Transverse colon (tissue), 3 donors: ENCODE measurements at regions not wholly inside any gene's neighbourhood (a gene's known extent, or its start where the extent isn't known, plus 50 kb on each side); places are given as distances from the start of the nearest gene placed in this dataset.

Experiments
- EP300 ChIP-seq: sonication (generic); formaldehyde crosslinking; IDR thresholded peaks from one replicate; pipeline ENCODE4 v1.6.1; 2017; ENCODE audit warnings: antibody characterized with exemption, low read depth
- POLR2A ChIP-seq: fragments of 450-650 bp; IDR thresholded peaks from one replicate; pipeline ENCODE4 v1.6.1; 2016; ENCODE audit warnings: antibody characterized with exemption, mild to moderate bottlenecking, moderate library complexity
- TF ChIP-seq, protein P1 (sequence below), 5 experiments: fragments of 200-600 bp in 3 of 5; fragments of 450-650 bp in 2 of 5; sonication (generic) in 3 of 5; IDR thresholded peaks; 1 replicate in 2 of 5; 2 replicates in 3 of 5; pipeline ENCODE4 v1.5.1; 2016 to 2017; ENCODE audit warnings: antibody characterized with exemption in 5 of 5, inconsistent platforms in 3 of 5, mild to moderate bottlenecking in 2 of 5, moderate library complexity in 1 of 5

DNA sequence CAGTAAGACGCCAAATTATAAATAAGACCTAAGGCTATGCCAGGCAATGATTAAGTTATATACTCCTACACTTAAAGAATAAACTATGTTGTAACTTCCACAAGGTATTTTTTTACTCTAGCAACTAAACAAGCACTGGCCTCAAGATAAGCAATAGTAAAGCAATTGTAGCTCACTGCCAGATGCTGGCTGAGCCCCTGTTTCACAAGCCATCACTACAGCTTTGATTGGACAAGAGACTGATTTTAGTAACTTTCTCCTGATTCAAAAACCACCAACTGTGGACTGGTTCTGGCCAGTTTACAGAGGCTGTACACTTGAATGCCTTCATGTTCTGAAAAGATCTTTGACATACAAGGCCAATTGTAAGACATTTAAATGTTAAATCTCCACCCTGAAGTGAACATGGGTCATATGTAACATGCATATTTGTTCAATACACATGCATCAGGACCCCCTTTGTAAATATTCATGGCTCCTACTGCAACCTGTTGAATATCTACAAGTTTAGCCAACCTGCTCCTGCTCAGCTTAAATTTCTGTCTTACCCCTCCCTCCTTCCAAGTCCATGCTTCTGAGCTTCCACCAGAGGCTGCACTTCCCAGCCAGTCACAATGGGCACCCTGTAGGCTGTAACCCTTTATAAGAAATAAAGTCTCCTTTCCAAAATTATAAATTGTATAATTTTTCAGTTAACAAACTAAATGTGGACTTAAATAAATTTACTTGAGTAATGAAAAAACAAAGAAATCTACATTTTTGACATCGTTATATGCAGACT is 423.6 kb downstream of the ANKRD50 start:
- TF ChIP-seq, protein P1, sequence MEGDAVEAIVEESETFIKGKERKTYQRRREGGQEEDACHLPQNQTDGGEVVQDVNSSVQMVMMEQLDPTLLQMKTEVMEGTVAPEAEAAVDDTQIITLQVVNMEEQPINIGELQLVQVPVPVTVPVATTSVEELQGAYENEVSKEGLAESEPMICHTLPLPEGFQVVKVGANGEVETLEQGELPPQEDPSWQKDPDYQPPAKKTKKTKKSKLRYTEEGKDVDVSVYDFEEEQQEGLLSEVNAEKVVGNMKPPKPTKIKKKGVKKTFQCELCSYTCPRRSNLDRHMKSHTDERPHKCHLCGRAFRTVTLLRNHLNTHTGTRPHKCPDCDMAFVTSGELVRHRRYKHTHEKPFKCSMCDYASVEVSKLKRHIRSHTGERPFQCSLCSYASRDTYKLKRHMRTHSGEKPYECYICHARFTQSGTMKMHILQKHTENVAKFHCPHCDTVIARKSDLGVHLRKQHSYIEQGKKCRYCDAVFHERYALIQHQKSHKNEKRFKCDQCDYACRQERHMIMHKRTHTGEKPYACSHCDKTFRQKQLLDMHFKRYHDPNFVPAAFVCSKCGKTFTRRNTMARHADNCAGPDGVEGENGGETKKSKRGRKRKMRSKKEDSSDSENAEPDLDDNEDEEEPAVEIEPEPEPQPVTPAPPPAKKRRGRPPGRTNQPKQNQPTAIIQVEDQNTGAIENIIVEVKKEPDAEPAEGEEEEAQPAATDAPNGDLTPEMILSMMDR (IDR thresholded peaks at IDR 0.05): no peak
- TF ChIP-seq POLR2A (no peak), EP300 (no peak)
